Stimulated activated effector memory CD8-positive, alpha-beta T cell treated with anti-CD3 and anti-CD28 coated beads, Interleukin-12 subunit alpha, Interleukin-12 subunit beta, amount 100 ng/mL, for 72 hours (primary cell): ENCODE measurements at regions not wholly inside any gene's neighbourhood (a gene's known extent, or its start where the extent isn't known, plus 50 kb on each side); places are given as distances from the start of the nearest gene placed in this dataset.

ENCODE experiments used
- ATAC-seq: fragments of 150-1000 bp; cut with Tn5 transposase; 2 replicates; pipeline ENCODE4 v1.10.0; 2021
- DNase-seq, 2 donors: peaks; one replicate each; pipeline ENCODE4 v3.0.0; 2021 to 2022; ENCODE audit warnings: low spot score in 2 of 2
- H3K27ac Mint-ChIP-seq: one replicate; pipeline ENCODE4 v1.8.0; 2022; ENCODE audit warnings: mild to moderate bottlenecking, mixed read lengths
- H3K36me3 Mint-ChIP-seq: one replicate; pipeline ENCODE4 v1.8.0; 2022; ENCODE audit warnings: mild to moderate bottlenecking, mixed read lengths
- H3K4me1 Mint-ChIP-seq: one replicate; pipeline ENCODE4 v1.8.0; 2022; ENCODE audit warnings: mixed read lengths
- H3K4me3 Mint-ChIP-seq: one replicate; pipeline ENCODE4 v1.8.0; 2022; ENCODE audit warnings: mild to moderate bottlenecking, mixed read lengths
- H3K9me3 Mint-ChIP-seq: one replicate; pipeline ENCODE4 v1.8.0; 2022; ENCODE audit warnings: mixed read lengths

- no peaks in the 10 kb centered on the region for H3K4me1 Mint-ChIP-seq
- H3K36me3 Mint-ChIP-seq: no peaks in the 10 kb centered on the region
- no peak overlapping the region for H3K27ac Mint-ChIP-seq
- ATAC-seq (no peak), DNase-seq (no peak)
- H3K9me3 Mint-ChIP-seq: peaks cover 4% of the 10 kb centered on the region
- no peak overlapping the region for H3K4me3 Mint-ChIP-seq
Measured at GRCh38 chr6:165081944-165082532, 227.4 kb downstream of the C6orf118 start.

DNA sequence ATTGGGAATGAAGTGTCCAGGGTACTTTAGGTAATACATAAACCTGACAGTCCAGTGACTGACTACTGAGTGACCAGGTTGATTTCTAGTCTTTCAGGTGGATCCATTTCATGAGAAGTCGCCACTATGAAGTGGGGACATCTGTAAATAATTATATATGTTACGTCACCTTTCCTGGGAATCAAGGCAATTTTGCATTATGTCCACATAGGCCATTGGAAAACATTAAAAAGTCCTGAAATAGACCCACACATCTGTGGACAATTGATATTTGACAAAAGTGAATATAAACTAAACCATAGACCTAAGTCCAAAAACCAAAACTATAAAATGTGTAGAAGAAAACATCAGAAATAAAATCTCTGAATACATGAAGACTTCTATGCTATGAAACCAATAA is 231.5 kb downstream of the C6orf118 start:
- ATAC-seq (no peak), DNase-seq (no peak)
- H3K27ac Mint-ChIP-seq: no peak overlapping the region
- no peaks in the 10 kb centered on the region for H3K4me1 Mint-ChIP-seq
- H3K4me3 Mint-ChIP-seq: no peak overlapping the region
- peaks cover 4% of the 10 kb centered on the region for H3K9me3 Mint-ChIP-seq
- no peaks in the 10 kb centered on the region for H3K36me3 Mint-ChIP-seq

DNA sequence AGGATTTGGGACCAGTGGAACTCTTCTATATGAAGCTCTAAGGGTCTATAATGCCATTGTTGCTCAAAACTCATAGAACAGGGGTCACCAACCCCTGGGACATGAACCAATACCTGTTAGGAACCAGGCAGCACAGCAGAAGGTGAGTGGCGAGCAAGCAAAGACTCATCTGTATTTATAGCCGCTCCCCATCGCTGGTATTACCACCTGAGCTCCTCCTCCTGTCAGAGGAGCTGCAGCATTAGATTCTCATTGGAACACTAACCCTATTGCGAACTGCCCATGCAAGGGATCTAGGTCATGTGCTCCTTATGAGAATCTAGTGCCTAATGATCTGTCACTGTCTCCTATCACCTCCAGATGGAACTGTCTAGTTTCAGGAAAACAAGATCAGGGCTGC is 237.5 kb downstream of the C6orf118 start:
- ATAC-seq (no peak), DNase-seq (no peak)
- no peaks in the 10 kb centered on the region for H3K36me3 Mint-ChIP-seq
- no peaks in the 10 kb centered on the region for H3K4me1 Mint-ChIP-seq
- no peak overlapping the region for H3K4me3 Mint-ChIP-seq
- H3K9me3 Mint-ChIP-seq: peaks cover 2% of the 10 kb centered on the region
- no peak overlapping the region for H3K27ac Mint-ChIP-seq

GRCh38 chr6:165060720-165061119 is 248.7 kb downstream of the C6orf118 start:
- H3K27ac Mint-ChIP-seq: no peak overlapping the region
- DNase-seq (no peak), ATAC-seq (no peak)
- H3K9me3 Mint-ChIP-seq: peaks cover 12% of the 10 kb centered on the region
- H3K4me1 Mint-ChIP-seq: no peaks in the 10 kb centered on the region
- no peaks in the 10 kb centered on the region for H3K36me3 Mint-ChIP-seq
- H3K4me3 Mint-ChIP-seq: no peak overlapping the region

GRCh38 chr6:165059032-165059431 is 250.4 kb downstream of the C6orf118 start:
- ATAC-seq: no peak
- no peaks in the 10 kb centered on the region for H3K36me3 Mint-ChIP-seq
- peaks cover 10% of the 10 kb centered on the region for H3K9me3 Mint-ChIP-seq
- H3K4me3 Mint-ChIP-seq: no peak overlapping the region
- no peak overlapping the region for H3K27ac Mint-ChIP-seq
- no peak for DNase-seq
- H3K4me1 Mint-ChIP-seq: no peaks in the 10 kb centered on the region

DNA sequence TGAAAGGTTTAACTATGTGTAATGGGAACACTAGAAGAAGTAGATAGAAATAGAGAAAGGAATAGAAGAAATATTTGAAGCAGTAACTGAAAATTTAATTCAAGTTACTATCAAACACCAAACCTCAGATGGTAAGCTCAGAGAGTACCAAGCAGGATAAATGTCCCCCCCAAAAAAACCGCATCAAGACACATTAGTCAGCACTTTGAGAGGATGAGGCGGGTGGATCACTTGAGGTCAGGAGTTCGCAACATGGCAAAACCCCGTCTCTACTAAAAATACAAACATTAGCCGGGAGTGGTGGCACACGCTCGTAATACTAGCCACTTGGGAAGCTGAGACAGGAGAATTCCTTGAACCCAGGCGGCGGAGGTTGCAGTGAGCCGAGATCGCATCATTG is 253.1 kb downstream of the C6orf118 start:
- H3K9me3 Mint-ChIP-seq: peaks cover 6% of the 10 kb centered on the region
- DNase-seq (no peak), ATAC-seq (no peak)
- H3K4me3 Mint-ChIP-seq: no peak overlapping the region
- no peak overlapping the region for H3K27ac Mint-ChIP-seq
- H3K36me3 Mint-ChIP-seq: no peaks in the 10 kb centered on the region
- no peaks in the 10 kb centered on the region for H3K4me1 Mint-ChIP-seq

- ATAC-seq (no peak), DNase-seq (no peak)
- H3K9me3 Mint-ChIP-seq: peaks cover 2% of the 10 kb centered on the region
Measured at GRCh38 chr6:165055231-165055630, 254.2 kb downstream of the C6orf118 start.

GRCh38 chr6:165052561-165053480 is 256.6 kb downstream of the C6orf118 start:
- ATAC-seq (no peak), DNase-seq (no peak)
- Mint-ChIP-seq H3K4me1 (no peaks in the 10 kb centered on the region), H3K9me3 (peaks cover 6% of the 10 kb centered on the region), H3K27ac (no peak overlapping the region), H3K36me3 (no peaks in the 10 kb centered on the region), H3K4me3 (no peak overlapping the region)

More at GRCh38 chr6:165055231-165055630, 254.2 kb downstream of the C6orf118 start:
- H3K27ac Mint-ChIP-seq: no peak overlapping the region
- H3K4me1 Mint-ChIP-seq: no peaks in the 10 kb centered on the region
- H3K4me3 Mint-ChIP-seq: no peak overlapping the region
- no peaks in the 10 kb centered on the region for H3K36me3 Mint-ChIP-seq

- H3K27ac Mint-ChIP-seq: no peak overlapping the region
- no peak for ATAC-seq
- H3K4me3 Mint-ChIP-seq: no peak overlapping the region
Measured at GRCh38 chr6:165049362-165049761, 260.0 kb downstream of the C6orf118 start.

DNA sequence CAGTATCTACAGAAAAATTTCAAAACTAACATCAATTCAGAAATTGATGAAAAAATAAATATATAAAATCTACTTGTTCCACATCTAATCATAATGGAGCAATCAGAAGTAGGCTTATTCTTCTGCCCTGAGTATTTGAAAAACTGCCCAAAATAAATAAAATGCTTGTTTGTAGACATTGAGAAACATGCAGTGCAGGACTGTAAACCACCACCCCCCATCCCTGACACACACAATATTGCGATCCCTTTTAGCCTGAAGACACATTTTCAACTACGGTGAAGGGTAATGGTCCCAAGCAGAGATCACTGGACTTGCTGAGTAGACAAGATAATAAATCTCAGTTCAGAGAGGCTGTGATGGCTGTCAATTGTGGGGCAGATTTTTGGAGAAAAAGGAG is 261.5 kb downstream of the C6orf118 start:
- DNase-seq: no peak

More at GRCh38 chr6:165049362-165049761, 260.0 kb downstream of the C6orf118 start:
- DNase-seq: peak in 1 of 2 donors; percentile 53
- H3K4me1 Mint-ChIP-seq: no peaks in the 10 kb centered on the region
- H3K36me3 Mint-ChIP-seq: no peaks in the 10 kb centered on the region
- peaks cover 10% of the 10 kb centered on the region for H3K9me3 Mint-ChIP-seq

GRCh38 chr6:165045631-165046030 is 263.8 kb downstream of the C6orf118 start:
- no peaks in the 10 kb centered on the region for H3K4me1 Mint-ChIP-seq
- no peak overlapping the region for H3K4me3 Mint-ChIP-seq
- H3K36me3 Mint-ChIP-seq: no peaks in the 10 kb centered on the region
- H3K27ac Mint-ChIP-seq: no peak overlapping the region
- ATAC-seq (no peak), DNase-seq (no peak)
- peaks cover 15% of the 10 kb centered on the region for H3K9me3 Mint-ChIP-seq

More for the DNA sequence above, 261.5 kb downstream of the C6orf118 start:
- Mint-ChIP-seq H3K4me3 (no peak overlapping the region), H3K36me3 (no peaks in the 10 kb centered on the region), H3K4me1 (no peaks in the 10 kb centered on the region), H3K9me3 (peaks cover 13% of the 10 kb centered on the region), H3K27ac (no peak overlapping the region)
- ATAC-seq: no peak

DNA sequence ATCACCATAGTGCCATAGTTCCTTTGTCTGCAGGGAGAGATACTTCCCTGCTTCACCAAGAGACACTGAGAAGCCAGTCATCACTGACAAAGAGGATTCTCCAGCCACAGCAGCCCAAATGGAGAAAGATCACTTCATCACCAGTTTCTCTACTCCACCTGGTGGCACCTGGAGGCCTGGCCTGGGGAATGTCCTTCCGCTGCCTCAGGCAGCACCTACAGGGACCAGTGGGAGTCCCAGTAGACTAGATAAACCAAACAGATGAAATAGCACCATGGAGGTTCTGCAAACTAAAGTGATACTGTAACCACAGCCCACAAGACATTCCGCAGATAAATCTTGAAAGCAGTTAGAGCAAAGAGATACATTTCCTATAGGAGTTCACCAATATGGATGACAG is 266.5 kb downstream of the C6orf118 start:
- no peaks in the 10 kb centered on the region for H3K4me1 Mint-ChIP-seq
- no peak overlapping the region for H3K4me3 Mint-ChIP-seq
- ATAC-seq (no peak), DNase-seq (no peak)
- H3K9me3 Mint-ChIP-seq: peaks cover 15% of the 10 kb centered on the region
- H3K36me3 Mint-ChIP-seq: no peaks in the 10 kb centered on the region
- no peak overlapping the region for H3K27ac Mint-ChIP-seq

DNA sequence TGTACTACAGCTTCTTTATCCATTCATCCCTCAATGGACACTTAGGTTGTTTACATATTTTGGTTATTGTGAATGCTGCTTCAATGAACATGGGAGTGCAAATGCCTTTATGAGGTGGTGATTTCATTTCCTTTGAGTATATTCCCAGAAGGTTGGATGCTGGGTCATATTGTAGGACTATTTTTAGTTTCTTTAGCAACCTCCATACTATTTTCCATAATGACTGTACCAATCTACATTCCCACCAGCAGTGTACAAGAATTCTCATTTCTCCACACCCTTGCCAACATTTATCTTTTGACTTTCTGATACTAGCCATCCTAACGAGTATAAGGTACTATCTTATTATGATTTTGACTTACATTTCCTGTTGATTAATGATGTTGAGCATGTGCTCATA is 269.0 kb downstream of the C6orf118 start:
- peaks cover 16% of the 10 kb centered on the region for H3K9me3 Mint-ChIP-seq
- DNase-seq (no peak), ATAC-seq (no peak)
- no peaks in the 10 kb centered on the region for H3K4me1 Mint-ChIP-seq
- H3K36me3 Mint-ChIP-seq: no peaks in the 10 kb centered on the region
- no peak overlapping the region for H3K4me3 Mint-ChIP-seq
- no peak overlapping the region for H3K27ac Mint-ChIP-seq

- DNase-seq (no peak), ATAC-seq (no peak)
- Mint-ChIP-seq H3K9me3 (peaks cover 17% of the 10 kb centered on the region), H3K27ac (no peak overlapping the region), H3K36me3 (no peaks in the 10 kb centered on the region), H3K4me3 (no peak overlapping the region), H3K4me1 (no peaks in the 10 kb centered on the region)
Measured at GRCh38 chr6:165034271-165034741, 275.1 kb downstream of the C6orf118 start.

DNA sequence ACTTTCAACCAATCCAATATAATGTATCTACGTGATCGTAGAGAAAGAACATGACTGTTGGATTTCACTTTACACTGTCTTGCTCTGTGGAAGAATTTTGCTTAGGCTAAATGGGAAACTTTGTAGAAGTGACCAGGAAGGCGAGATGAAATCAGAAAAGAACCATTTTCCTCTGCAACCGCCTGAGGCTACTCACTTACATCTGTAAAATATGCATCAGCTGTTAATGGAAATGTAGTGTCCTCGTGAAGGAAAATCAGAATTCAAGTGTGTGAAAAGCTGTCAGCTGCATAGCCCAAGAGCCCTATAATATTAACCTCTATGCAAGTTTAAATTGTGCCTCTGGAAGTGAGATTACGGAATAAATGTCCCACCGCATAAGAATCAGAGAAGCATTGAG is 277.9 kb downstream of the C6orf118 start:
- DNase-seq (no peak), ATAC-seq (no peak)
- no peak overlapping the region for H3K27ac Mint-ChIP-seq
- H3K4me1 Mint-ChIP-seq: no peaks in the 10 kb centered on the region
- H3K36me3 Mint-ChIP-seq: no peaks in the 10 kb centered on the region
- H3K4me3 Mint-ChIP-seq: no peak overlapping the region
- peaks cover 12% of the 10 kb centered on the region for H3K9me3 Mint-ChIP-seq

DNA sequence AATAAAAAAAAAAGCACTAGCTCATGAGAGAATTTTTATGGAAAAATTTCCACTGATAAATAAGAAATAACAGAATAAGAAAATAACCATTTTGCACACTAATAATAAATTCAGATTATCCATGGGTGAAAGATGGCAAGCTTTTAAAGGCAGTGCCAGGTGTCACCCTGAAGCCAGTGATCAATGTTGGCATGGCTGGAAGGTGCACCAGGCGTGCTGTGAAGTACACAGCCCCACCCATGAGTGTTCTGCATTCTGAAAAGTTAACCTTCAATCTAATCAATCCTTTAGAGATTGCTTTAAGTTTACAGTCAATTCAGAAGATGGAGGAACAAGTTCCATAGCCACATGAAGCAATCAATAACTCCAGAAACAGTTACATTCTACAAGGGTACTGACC is 284.4 kb downstream of the C6orf118 start:
- ATAC-seq (no peak), DNase-seq (no peak)
- Mint-ChIP-seq H3K27ac (no peak overlapping the region), H3K9me3 (peaks cover 9% of the 10 kb centered on the region), H3K36me3 (no peaks in the 10 kb centered on the region), H3K4me1 (no peaks in the 10 kb centered on the region), H3K4me3 (no peak overlapping the region)
